ENCODE measurements at regions not wholly inside any gene's neighbourhood (a gene's known extent, or its start where the extent isn't known, plus 50 kb on each side); places are given as distances from the start of the nearest gene placed in this dataset.

- Histone ChIP-seq H3K4me3 (ENCODE audit: low read depth in 1 of 5, low read length in 5 of 5) (no peak overlapping the region), H3K27me3 (ENCODE audit: control insufficient read depth in 5 of 5, insufficient read depth in 4 of 5, low read length in 5 of 5) (no peaks in the 10 kb centered on the region), H3K4me1 (ENCODE audit: control insufficient read depth in 5 of 5, insufficient read depth in 5 of 5, low read length in 5 of 5) (peaks cover 0 to 2% (median 0%) of the 10 kb centered on the region in 5 donors), H3K9ac (ENCODE audit: low read length in 5 of 5) (peak overlapping the region in 1 of 5 donors; percentile 51), H3K36me3 (ENCODE audit: control insufficient read depth in 5 of 5, insufficient read depth in 5 of 5, low read length in 5 of 5) (no peaks in the 10 kb centered on the region), H3K27ac (ENCODE audit: low read depth, low read length) (no peak overlapping the region), H3K9me3 (ENCODE audit: control insufficient read depth in 5 of 5, low read length in 5 of 5) (no peaks in the 10 kb centered on the region)
Measured at GRCh38 chr13:70622796-70623195, 514.5 kb upstream of the KLHL1 start.

DNA sequence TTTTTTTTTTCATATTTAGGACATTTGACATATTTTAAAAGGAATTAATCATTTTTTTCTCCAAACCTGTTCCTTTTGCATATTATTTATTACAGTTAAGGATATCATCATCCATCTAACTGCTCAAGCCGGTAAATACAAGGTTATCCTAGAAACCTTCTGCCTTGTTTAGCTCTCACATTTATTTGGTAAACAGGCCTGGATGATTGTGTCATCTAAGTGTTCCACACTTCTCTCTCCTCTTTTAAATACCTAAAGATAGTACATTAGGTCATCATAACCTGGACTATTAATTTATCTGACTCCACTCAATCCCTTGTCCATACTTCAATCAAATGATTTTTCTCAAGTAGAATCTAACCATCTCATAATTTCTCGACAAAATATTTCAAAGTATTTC is 511.7 kb upstream of the KLHL1 start:
- Histone ChIP-seq H3K4me3 (ENCODE audit: low read depth in 1 of 5, low read length in 5 of 5) (no peak overlapping the region), H3K9ac (ENCODE audit: low read length in 5 of 5) (no peak overlapping the region), H3K27me3 (ENCODE audit: control insufficient read depth in 5 of 5, insufficient read depth in 4 of 5, low read length in 5 of 5) (no peaks in the 10 kb centered on the region), H3K36me3 (ENCODE audit: control insufficient read depth in 5 of 5, insufficient read depth in 5 of 5, low read length in 5 of 5) (no peaks in the 10 kb centered on the region), H3K27ac (ENCODE audit: low read depth, low read length) (no peak overlapping the region), H3K9me3 (ENCODE audit: control insufficient read depth in 5 of 5, low read length in 5 of 5) (no peaks in the 10 kb centered on the region), H3K4me1 (ENCODE audit: control insufficient read depth in 5 of 5, insufficient read depth in 5 of 5, low read length in 5 of 5) (peaks cover 0 to 2% (median 0%) of the 10 kb centered on the region in 5 donors)

- Histone ChIP-seq H3K9me3 (ENCODE audit: control insufficient read depth in 5 of 5, low read length in 5 of 5) (no peaks in the 10 kb centered on the region), H3K27me3 (ENCODE audit: control insufficient read depth in 5 of 5, insufficient read depth in 4 of 5, low read length in 5 of 5) (no peaks in the 10 kb centered on the region), H3K9ac (ENCODE audit: low read length in 5 of 5) (no peak overlapping the region), H3K4me3 (ENCODE audit: low read depth in 1 of 5, low read length in 5 of 5) (no peak overlapping the region), H3K36me3 (ENCODE audit: control insufficient read depth in 5 of 5, insufficient read depth in 5 of 5, low read length in 5 of 5) (no peaks in the 10 kb centered on the region), H3K4me1 (ENCODE audit: control insufficient read depth in 5 of 5, insufficient read depth in 5 of 5, low read length in 5 of 5) (no peaks in the 10 kb centered on the region), H3K27ac (ENCODE audit: low read depth, low read length) (no peak overlapping the region)
Measured at GRCh38 chr13:70616847-70617246, 508.6 kb upstream of the KLHL1 start.

DNA sequence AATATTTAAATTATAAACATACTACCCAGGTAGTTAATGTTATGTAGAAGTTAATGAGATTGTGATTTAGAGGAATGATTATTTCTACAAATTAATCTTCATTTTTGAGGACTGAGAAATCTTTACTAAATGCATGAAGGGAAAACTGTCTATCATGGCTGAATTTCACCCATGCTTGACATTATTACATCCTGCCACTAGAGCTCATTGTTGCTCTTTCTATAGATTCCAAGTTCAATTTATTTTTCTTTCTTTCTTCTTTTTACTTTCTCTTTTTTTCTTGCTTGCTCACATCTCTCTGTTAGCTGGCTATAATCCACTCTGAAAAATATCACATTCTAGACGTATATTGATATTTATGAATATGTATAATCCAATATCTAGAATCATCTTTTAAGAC is 505.0 kb upstream of the KLHL1 start:
- Histone ChIP-seq H3K27me3 (ENCODE audit: control insufficient read depth in 5 of 5, insufficient read depth in 4 of 5, low read length in 5 of 5) (no peaks in the 10 kb centered on the region), H3K27ac (ENCODE audit: low read depth, low read length) (no peak overlapping the region), H3K4me3 (ENCODE audit: low read depth in 1 of 5, low read length in 5 of 5) (no peak overlapping the region), H3K9ac (ENCODE audit: low read length in 5 of 5) (no peak overlapping the region), H3K36me3 (ENCODE audit: control insufficient read depth in 5 of 5, insufficient read depth in 5 of 5, low read length in 5 of 5) (no peaks in the 10 kb centered on the region), H3K9me3 (ENCODE audit: control insufficient read depth in 5 of 5, low read length in 5 of 5) (no peaks in the 10 kb centered on the region), H3K4me1 (ENCODE audit: control insufficient read depth in 5 of 5, insufficient read depth in 5 of 5, low read length in 5 of 5) (no peaks in the 10 kb centered on the region)

- Histone ChIP-seq H3K9me3 (ENCODE audit: control insufficient read depth in 5 of 5, low read length in 5 of 5) (no peaks in the 10 kb centered on the region), H3K9ac (ENCODE audit: low read length in 5 of 5) (no peak overlapping the region)
Measured at GRCh38 chr13:70612881-70613280, 504.6 kb upstream of the KLHL1 start.

GRCh38 chr13:70604448-70604847 is 496.2 kb upstream of the KLHL1 start:
- peaks cover 0 to 4% (median 0%) of the 10 kb centered on the region in 5 donors for H3K9me3 ChIP-seq (ENCODE audit: control insufficient read depth in 5 of 5, low read length in 5 of 5)
- no peak overlapping the region for H3K9ac ChIP-seq (ENCODE audit: low read length in 5 of 5)
- no peak overlapping the region for H3K27ac ChIP-seq (ENCODE audit: low read depth, low read length)
- H3K4me3 ChIP-seq (ENCODE audit: low read depth in 1 of 5, low read length in 5 of 5) = no peak overlapping the region
- H3K36me3 ChIP-seq (ENCODE audit: control insufficient read depth in 5 of 5, insufficient read depth in 5 of 5, low read length in 5 of 5) = no peaks in the 10 kb centered on the region
- H3K4me1 ChIP-seq (ENCODE audit: control insufficient read depth in 5 of 5, insufficient read depth in 5 of 5, low read length in 5 of 5) = no peaks in the 10 kb centered on the region
- no peaks in the 10 kb centered on the region for H3K27me3 ChIP-seq (ENCODE audit: control insufficient read depth in 5 of 5, insufficient read depth in 4 of 5, low read length in 5 of 5)

More at GRCh38 chr13:70612881-70613280, 504.6 kb upstream of the KLHL1 start:
- Histone ChIP-seq H3K4me1 (ENCODE audit: control insufficient read depth in 5 of 5, insufficient read depth in 5 of 5, low read length in 5 of 5) (no peaks in the 10 kb centered on the region), H3K27ac (ENCODE audit: low read depth, low read length) (no peak overlapping the region), H3K4me3 (ENCODE audit: low read depth in 1 of 5, low read length in 5 of 5) (no peak overlapping the region), H3K36me3 (ENCODE audit: control insufficient read depth in 5 of 5, insufficient read depth in 5 of 5, low read length in 5 of 5) (no peaks in the 10 kb centered on the region), H3K27me3 (ENCODE audit: control insufficient read depth in 5 of 5, insufficient read depth in 4 of 5, low read length in 5 of 5) (no peaks in the 10 kb centered on the region)

DNA sequence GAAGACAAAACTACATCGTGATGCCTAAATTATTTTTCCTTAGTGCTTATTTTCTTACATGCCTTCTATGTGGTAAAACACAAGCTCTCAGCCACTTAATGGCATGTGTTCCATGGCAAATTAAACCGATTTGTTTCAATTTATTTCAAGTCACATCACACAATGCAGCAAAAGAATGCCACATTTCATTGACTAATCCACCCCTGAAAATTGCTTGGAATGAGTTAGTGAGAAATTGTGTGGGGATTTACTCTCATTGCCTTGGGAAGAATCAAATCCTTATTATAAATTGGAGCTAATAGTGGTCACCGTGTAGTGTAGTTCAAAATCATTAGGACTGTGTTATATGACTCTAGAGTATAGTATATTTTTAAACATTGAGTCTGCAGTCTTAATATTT is 485.5 kb upstream of the KLHL1 start:
- Histone ChIP-seq H3K36me3 (ENCODE audit: control insufficient read depth in 5 of 5, insufficient read depth in 5 of 5, low read length in 5 of 5) (no peaks in the 10 kb centered on the region), H3K9ac (ENCODE audit: low read length in 5 of 5) (no peak overlapping the region), H3K9me3 (ENCODE audit: control insufficient read depth in 5 of 5, low read length in 5 of 5) (no peaks in the 10 kb centered on the region)

DNA sequence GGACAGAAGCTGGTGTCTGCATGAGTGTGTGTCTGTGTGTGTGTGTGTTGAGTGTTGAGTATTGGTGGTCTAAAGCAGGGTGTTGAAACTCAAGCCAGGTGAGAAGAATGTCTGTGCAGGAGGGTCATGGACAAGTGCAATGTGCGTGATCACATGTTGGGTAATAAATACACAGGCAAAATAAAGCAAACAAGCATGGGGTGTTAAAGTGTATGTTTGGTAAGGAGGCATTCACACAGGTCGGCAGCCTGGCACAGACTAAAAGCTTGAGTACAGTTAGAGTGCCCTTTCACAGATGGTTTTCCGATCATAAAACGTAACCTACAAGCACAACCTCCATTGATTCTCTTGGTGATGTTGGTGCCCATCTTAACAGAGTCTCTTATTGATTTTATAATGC is 476.9 kb upstream of the KLHL1 start:
- H3K27ac ChIP-seq (ENCODE audit: low read depth, low read length) = no peak overlapping the region
- no peaks in the 10 kb centered on the region for H3K36me3 ChIP-seq (ENCODE audit: control insufficient read depth in 5 of 5, insufficient read depth in 5 of 5, low read length in 5 of 5)
- H3K27me3 ChIP-seq (ENCODE audit: control insufficient read depth in 5 of 5, insufficient read depth in 4 of 5, low read length in 5 of 5) = no peaks in the 10 kb centered on the region
- H3K9me3 ChIP-seq (ENCODE audit: control insufficient read depth in 5 of 5, low read length in 5 of 5) = no peaks in the 10 kb centered on the region
- H3K4me1 ChIP-seq (ENCODE audit: control insufficient read depth in 5 of 5, insufficient read depth in 5 of 5, low read length in 5 of 5) = no peaks in the 10 kb centered on the region
- no peak overlapping the region for H3K9ac ChIP-seq (ENCODE audit: low read length in 5 of 5)
- no peak overlapping the region for H3K4me3 ChIP-seq (ENCODE audit: low read depth in 1 of 5, low read length in 5 of 5)

More for the DNA sequence above, 485.5 kb upstream of the KLHL1 start:
- Histone ChIP-seq H3K4me3 (ENCODE audit: low read depth in 1 of 5, low read length in 5 of 5) (no peak overlapping the region), H3K27ac (ENCODE audit: low read depth, low read length) (no peak overlapping the region), H3K27me3 (ENCODE audit: control insufficient read depth in 5 of 5, insufficient read depth in 4 of 5, low read length in 5 of 5) (no peaks in the 10 kb centered on the region), H3K4me1 (ENCODE audit: control insufficient read depth in 5 of 5, insufficient read depth in 5 of 5, low read length in 5 of 5) (no peaks in the 10 kb centered on the region)

GRCh38 chr13:70580825-70581224 is 472.6 kb upstream of the KLHL1 start:
- H3K27ac ChIP-seq (ENCODE audit: low read depth, low read length) = no peak overlapping the region
- H3K4me1 ChIP-seq (ENCODE audit: control insufficient read depth in 5 of 5, insufficient read depth in 5 of 5, low read length in 5 of 5) = no peaks in the 10 kb centered on the region
- H3K27me3 ChIP-seq (ENCODE audit: control insufficient read depth in 5 of 5, insufficient read depth in 4 of 5, low read length in 5 of 5) = no peaks in the 10 kb centered on the region
- no peak overlapping the region for H3K9ac ChIP-seq (ENCODE audit: low read length in 5 of 5)
- H3K36me3 ChIP-seq (ENCODE audit: control insufficient read depth in 5 of 5, insufficient read depth in 5 of 5, low read length in 5 of 5) = no peaks in the 10 kb centered on the region
- no peak overlapping the region for H3K4me3 ChIP-seq (ENCODE audit: low read depth in 1 of 5, low read length in 5 of 5)
- H3K9me3 ChIP-seq (ENCODE audit: control insufficient read depth in 5 of 5, low read length in 5 of 5) = no peaks in the 10 kb centered on the region

DNA sequence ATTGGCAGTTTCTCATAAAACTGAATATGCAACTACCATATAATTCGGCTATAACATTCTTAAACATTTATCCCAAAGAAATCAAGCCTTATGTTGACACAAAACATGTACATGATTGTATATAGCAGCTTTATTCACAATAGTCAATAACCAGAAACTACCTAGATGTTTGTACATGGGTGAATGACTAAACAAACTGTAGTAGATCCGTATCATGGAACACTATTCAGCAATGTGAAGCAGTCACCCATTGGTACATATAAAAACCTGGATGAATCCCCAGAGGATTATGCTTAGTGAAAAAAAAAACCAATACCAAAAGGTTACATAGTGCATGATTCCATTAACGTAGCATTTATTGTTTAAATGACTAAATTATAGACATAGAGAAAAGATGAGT is 471.7 kb upstream of the KLHL1 start:
- H3K4me3 ChIP-seq (ENCODE audit: low read depth in 1 of 5, low read length in 5 of 5) = no peak overlapping the region
- H3K9ac ChIP-seq (ENCODE audit: low read length in 5 of 5) = no peak overlapping the region
- H3K4me1 ChIP-seq (ENCODE audit: control insufficient read depth in 5 of 5, insufficient read depth in 5 of 5, low read length in 5 of 5) = no peaks in the 10 kb centered on the region
- no peaks in the 10 kb centered on the region for H3K27me3 ChIP-seq (ENCODE audit: control insufficient read depth in 5 of 5, insufficient read depth in 4 of 5, low read length in 5 of 5)
- no peaks in the 10 kb centered on the region for H3K9me3 ChIP-seq (ENCODE audit: control insufficient read depth in 5 of 5, low read length in 5 of 5)
- H3K36me3 ChIP-seq (ENCODE audit: control insufficient read depth in 5 of 5, insufficient read depth in 5 of 5, low read length in 5 of 5) = no peaks in the 10 kb centered on the region
- H3K27ac ChIP-seq (ENCODE audit: low read depth, low read length) = no peak overlapping the region

- Histone ChIP-seq H3K4me1 (ENCODE audit: control insufficient read depth in 5 of 5, insufficient read depth in 5 of 5, low read length in 5 of 5) (no peaks in the 10 kb centered on the region), H3K9me3 (ENCODE audit: control insufficient read depth in 5 of 5, low read length in 5 of 5) (no peaks in the 10 kb centered on the region), H3K9ac (ENCODE audit: low read length in 5 of 5) (no peak overlapping the region), H3K36me3 (ENCODE audit: control insufficient read depth in 5 of 5, insufficient read depth in 5 of 5, low read length in 5 of 5) (no peaks in the 10 kb centered on the region), H3K27me3 (ENCODE audit: control insufficient read depth in 5 of 5, insufficient read depth in 4 of 5, low read length in 5 of 5) (no peaks in the 10 kb centered on the region), H3K27ac (ENCODE audit: low read depth, low read length) (no peak overlapping the region), H3K4me3 (ENCODE audit: low read depth in 1 of 5, low read length in 5 of 5) (no peak overlapping the region)
Measured at GRCh38 chr13:70571221-70571620, 463.0 kb upstream of the KLHL1 start.

Data from subcutaneous abdominal adipose tissue (tissue), 5 donors.